Left ventricle myocardium inferior (tissue), 1 donor: ENCODE measurements at regions not wholly inside any gene's neighbourhood (a gene's known extent, or its start where the extent isn't known, plus 50 kb on each side); places are given as distances from the start of the nearest gene placed in this dataset.

Experiments used
- DNase-seq: peaks from one replicate; pipeline ENCODE4 v3.0.0-alpha.2; 2020
- H3K27ac ChIP-seq: fragments of 200-600 bp; replicated peaks from 2 replicates; pipeline ENCODE4 v1.8.0; 2021
- H3K27me3 ChIP-seq: fragments of 200-600 bp; 2 replicates; pipeline ENCODE4 v1.8.0; 2021; ENCODE audit warnings: low read depth
- H3K36me3 ChIP-seq: fragments of 200-600 bp; 2 replicates; pipeline ENCODE4 v1.8.0; 2021
- H3K4me1 ChIP-seq: fragments of 200-600 bp; 2 replicates; pipeline ENCODE4 v1.8.0; 2021
- H3K4me3 ChIP-seq: fragments of 200-600 bp; 2 replicates; pipeline ENCODE4 v1.8.0; 2021; ENCODE audit warnings: mild to moderate bottlenecking, moderate library complexity
- H3K9me3 ChIP-seq: fragments of 200-600 bp; replicated peaks from 2 replicates; pipeline ENCODE4 v1.8.0; 2021
- CTCF ChIP-seq: fragments of 200-600 bp; IDR thresholded peaks from 2 replicates; pipeline ENCODE4 v1.8.0; 2021; ENCODE audit warnings: antibody characterized with exemption, mild to moderate bottlenecking, borderline replicate concordance
- intact Hi-C: fragments of 100-400 bp; cut with micrococcal nuclease; formaldehyde crosslinking; loops from one replicate; pipeline ENCODE4 v1.11.0; 2022
- donor health status: DM: no; HTN: yes; CAD: no; lungs with severe emphysema.

- H3K36me3 ChIP-seq: no peaks in the 10 kb centered on the region
- H3K27ac ChIP-seq: no peak overlapping the region
- H3K9me3 ChIP-seq: no peaks in the 10 kb centered on the region
- TF ChIP-seq CTCF: no peak
- no peaks in the 10 kb centered on the region for H3K4me1 ChIP-seq
- H3K27me3 ChIP-seq: no peaks in the 10 kb centered on the region
- intact Hi-C loops: no loop called here
- no peak for DNase-seq
- H3K4me3 ChIP-seq: no peak overlapping the region
These were observed 356.9 kb downstream of the SIPA1L2 start for GRCh38 chr1:232273011-232273410.

GRCh38 chr1:232271991-232272589, 357.8 kb downstream of the SIPA1L2 start:
- TF ChIP-seq CTCF: no peak
- no peaks in the 10 kb centered on the region for H3K9me3 ChIP-seq
- H3K4me3 ChIP-seq: no peak overlapping the region
- H3K4me1 ChIP-seq: no peaks in the 10 kb centered on the region
- H3K36me3 ChIP-seq: no peaks in the 10 kb centered on the region
- no peaks in the 10 kb centered on the region for H3K27me3 ChIP-seq
- peak overlapping the region; percentile 20 for H3K27ac ChIP-seq
- intact Hi-C loops: no loop called here
- DNase-seq: peak; percentile 16

- H3K4me3 ChIP-seq: no peak overlapping the region
- no peaks in the 10 kb centered on the region for H3K4me1 ChIP-seq
- intact Hi-C loops: no loop called here
- no peak for DNase-seq
- no peak overlapping the region for H3K27ac ChIP-seq
- no peaks in the 10 kb centered on the region for H3K27me3 ChIP-seq
- H3K36me3 ChIP-seq: no peaks in the 10 kb centered on the region
- TF ChIP-seq CTCF: no peak
- H3K9me3 ChIP-seq: no peaks in the 10 kb centered on the region
These were observed 358.6 kb downstream of the SIPA1L2 start for GRCh38 chr1:232271299-232271698.

GRCh38 chr1:232269988-232270387, 359.9 kb downstream of the SIPA1L2 start:
- intact Hi-C loops: no loop called here

GRCh38 chr1:232267837-232268598, 361.9 kb downstream of the SIPA1L2 start:
- H3K36me3 ChIP-seq: no peaks in the 10 kb centered on the region
- DNase-seq: no peak
- intact Hi-C loops: no loop called here
- no peaks in the 10 kb centered on the region for H3K4me1 ChIP-seq
- no peak overlapping the region for H3K27ac ChIP-seq
- H3K27me3 ChIP-seq: no peaks in the 10 kb centered on the region
- no peak overlapping the region for H3K4me3 ChIP-seq
- H3K9me3 ChIP-seq: no peaks in the 10 kb centered on the region
- TF ChIP-seq CTCF: no peak

More at GRCh38 chr1:232269988-232270387, 359.9 kb downstream of the SIPA1L2 start:
- Histone ChIP-seq H3K27ac (no peak overlapping the region), H3K4me3 (no peak overlapping the region), H3K27me3 (no peaks in the 10 kb centered on the region), H3K9me3 (no peaks in the 10 kb centered on the region), H3K36me3 (no peaks in the 10 kb centered on the region), H3K4me1 (no peaks in the 10 kb centered on the region)
- TF ChIP-seq CTCF: no peak
- no peak for DNase-seq
